Ishikawa (cell line): ENCODE measurements at regions not wholly inside any gene's neighbourhood (a gene's known extent, or its start where the extent isn't known, plus 50 kb on each side); places are given as distances from the start of the nearest gene placed in this dataset.

ENCODE experiments used
- CEBPB ChIP-seq: IDR thresholded peaks from 2 replicates; pipeline ENCODE4 v1.6.1; 2012
- CREB1 ChIP-seq: IDR thresholded peaks from 2 replicates; pipeline ENCODE4 v1.6.1; 2012; ENCODE audit warnings: low read depth
- EGR1 ChIP-seq: IDR thresholded peaks from 2 replicates; pipeline ENCODE4 v1.6.1; 2012
- EP300 ChIP-seq: IDR thresholded peaks from 2 replicates; pipeline ENCODE4 v1.6.1; 2012; ENCODE audit warnings: borderline replicate concordance
- FOXM1 ChIP-seq: IDR thresholded peaks from 2 replicates; pipeline ENCODE4 v1.6.1; 2012; ENCODE audit warnings: low read depth, borderline replicate concordance
- MAX ChIP-seq: IDR thresholded peaks from 2 replicates; pipeline ENCODE4 v1.6.1; 2012
- NFIC ChIP-seq: IDR thresholded peaks from 2 replicates; pipeline ENCODE4 v1.6.1; 2012
- RAD21 ChIP-seq: IDR thresholded peaks from 2 replicates; pipeline ENCODE4 v1.6.1; 2012; ENCODE audit warnings: low read depth
- REST ChIP-seq: IDR thresholded peaks from 2 replicates; pipeline ENCODE4 v1.6.1; 2012; ENCODE audit warnings: low read depth, mild to moderate bottlenecking
- TAF1 ChIP-seq: IDR thresholded peaks from 2 replicates; pipeline ENCODE4 v1.6.1; 2012; ENCODE audit warnings: low read depth, mild to moderate bottlenecking
- TCF12 ChIP-seq: IDR thresholded peaks from 2 replicates; pipeline ENCODE4 v1.6.1; 2012; ENCODE audit warnings: low read depth
- TEAD4 ChIP-seq: IDR thresholded peaks from 2 replicates; pipeline ENCODE4 v1.6.1; 2012
- YY1 ChIP-seq: IDR thresholded peaks from 2 replicates; pipeline ENCODE4 v1.6.1; 2012; ENCODE audit warnings: low read depth
- ZBTB7A ChIP-seq: IDR thresholded peaks from 2 replicates; pipeline ENCODE4 v1.6.1; 2012; ENCODE audit warnings: low read depth
- TF ChIP-seq, protein P1 (sequence below): IDR thresholded peaks from 2 replicates; pipeline ENCODE4 v1.6.1; 2012

DNA sequence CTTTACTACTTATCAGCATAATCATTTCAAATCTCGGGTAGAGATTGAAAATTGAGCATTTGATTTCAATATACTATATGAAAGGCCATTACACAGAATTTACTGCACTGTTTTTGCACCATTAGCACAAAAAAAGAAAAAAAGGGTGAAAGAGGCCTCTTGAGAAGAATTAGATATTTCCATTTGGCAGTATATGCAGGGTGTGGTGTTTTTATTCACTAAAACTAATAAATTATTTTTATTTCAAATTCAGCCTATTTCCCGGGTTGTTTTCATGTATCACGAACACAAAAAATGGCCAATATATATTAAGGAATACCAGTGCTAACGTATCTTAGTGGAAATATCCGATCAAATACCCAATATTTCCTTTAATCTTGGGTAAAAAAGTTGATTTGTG is 110.5 kb upstream of the TBL1XR1 start:
- TF ChIP-seq CEBPB (no peak), NFIC (no peak), EP300 (no peak), EGR1 (no peak), ZBTB7A (no peak)
- TF ChIP-seq, protein P1, sequence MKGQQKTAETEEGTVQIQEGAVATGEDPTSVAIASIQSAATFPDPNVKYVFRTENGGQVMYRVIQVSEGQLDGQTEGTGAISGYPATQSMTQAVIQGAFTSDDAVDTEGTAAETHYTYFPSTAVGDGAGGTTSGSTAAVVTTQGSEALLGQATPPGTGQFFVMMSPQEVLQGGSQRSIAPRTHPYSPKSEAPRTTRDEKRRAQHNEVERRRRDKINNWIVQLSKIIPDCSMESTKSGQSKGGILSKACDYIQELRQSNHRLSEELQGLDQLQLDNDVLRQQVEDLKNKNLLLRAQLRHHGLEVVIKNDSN: no peak

GRCh38 chr3:177308286-177308685 is 111.0 kb upstream of the TBL1XR1 start:
- TF ChIP-seq, protein P1: no peak
- TF ChIP-seq TCF12: no peak
- no peak for TF ChIP-seq REST

DNA sequence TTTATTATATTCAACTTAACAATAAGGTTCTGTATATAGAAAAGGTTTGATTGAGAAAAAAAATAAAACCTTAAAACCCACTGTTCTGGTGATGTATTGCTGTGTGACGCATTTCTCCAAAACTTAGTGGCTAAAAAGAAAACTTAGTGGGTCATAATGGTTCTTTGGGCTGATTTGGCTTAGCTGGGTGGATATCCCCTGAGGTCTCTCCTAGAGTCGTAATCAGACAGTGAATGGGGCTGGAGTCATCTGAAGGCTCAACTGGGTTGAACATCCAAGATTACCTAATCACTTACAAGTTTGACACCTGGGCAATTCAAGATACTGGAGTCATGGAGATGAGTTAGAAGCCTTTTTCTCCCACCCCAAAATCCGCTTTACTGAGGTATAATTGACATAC is 111.6 kb upstream of the TBL1XR1 start:
- TF ChIP-seq EGR1 (no peak), TAF1 (no peak)

DNA sequence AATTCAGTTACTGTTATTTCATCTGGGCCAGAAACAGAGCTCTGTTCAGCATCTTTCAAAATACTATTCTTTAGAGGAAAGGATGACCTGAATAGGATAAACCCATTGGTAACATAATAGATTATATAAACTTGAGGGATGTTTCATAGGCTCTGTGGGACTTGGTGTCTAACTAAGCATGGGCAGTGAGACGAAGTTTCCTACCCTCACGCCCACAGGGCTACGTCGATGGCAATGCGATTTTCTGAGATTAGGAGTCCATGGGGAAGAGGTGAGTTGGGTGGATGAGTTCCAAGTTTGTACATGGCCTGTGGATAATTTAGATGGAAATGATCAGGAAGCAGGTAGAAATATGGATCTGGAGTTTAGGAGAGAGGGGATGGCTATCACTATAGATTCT is 115.2 kb upstream of the TBL1XR1 start:
- no peak for TF ChIP-seq TAF1

DNA sequence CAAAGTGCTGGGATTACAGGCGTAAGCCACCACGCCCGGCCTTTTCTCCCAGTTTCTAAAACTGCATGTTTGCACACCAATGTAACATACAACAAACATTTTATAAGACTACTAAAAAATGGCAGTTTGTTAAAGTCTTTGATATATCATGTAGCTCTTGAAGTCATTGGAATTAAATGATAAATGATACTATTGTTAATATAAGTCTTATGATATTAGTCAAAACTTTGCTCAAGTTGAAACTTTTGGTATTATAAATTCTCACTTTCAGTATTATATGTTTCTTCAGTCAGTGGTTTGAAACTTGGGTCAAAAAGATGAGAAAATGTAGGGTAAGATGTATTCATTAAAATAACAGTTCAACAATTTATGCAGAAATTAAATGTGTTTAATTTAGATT is 117.6 kb upstream of the TBL1XR1 start:
- TF ChIP-seq TEAD4 (no peak), MAX (no peak), EGR1 (no peak), EP300 (no peak), TCF12 (no peak), ZBTB7A (no peak), CEBPB (no peak), REST (no peak), YY1 (no peak), RAD21 (no peak), NFIC (no peak)
- TF ChIP-seq, protein P1: no peak

DNA sequence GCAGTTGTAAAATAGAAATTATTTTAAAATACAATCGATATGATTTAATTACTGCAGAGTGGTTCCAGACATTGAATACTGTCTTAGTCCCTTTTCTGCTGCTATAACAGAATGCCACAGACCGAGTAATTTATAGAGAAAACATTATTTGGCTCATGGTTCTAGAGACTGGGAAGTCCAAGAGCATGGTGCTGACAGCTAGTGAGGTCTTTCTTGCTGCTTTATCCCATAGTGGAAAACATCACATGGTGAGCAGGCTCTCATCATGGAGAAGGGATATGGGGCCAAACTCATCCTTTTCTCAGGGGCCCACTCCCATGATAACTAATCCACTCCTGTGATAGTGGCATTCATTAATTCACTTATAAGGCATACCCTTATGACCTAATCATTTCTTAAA is 120.0 kb upstream of the TBL1XR1 start:
- TF ChIP-seq YY1 (no peak), EP300 (no peak), CEBPB (no peak), CREB1 (no peak)
- TF ChIP-seq, protein P1: no peak

- TF ChIP-seq FOXM1 (no peak), EP300 (no peak), ZBTB7A (no peak), TCF12 (no peak), RAD21 (no peak), YY1 (no peak), CREB1 (no peak), CEBPB (no peak), TAF1 (no peak), NFIC (no peak), TEAD4 (no peak), REST (no peak), EGR1 (no peak), MAX (no peak)
- TF ChIP-seq, protein P1: no peak
Observed at GRCh38 chr3:177318559-177318958, 121.3 kb upstream of the TBL1XR1 start.
